ENCODE measurements at regions not wholly inside any gene's neighbourhood (a gene's known extent, or its start where the extent isn't known, plus 50 kb on each side); places are given as distances from the start of the nearest gene placed in this dataset.

DNA sequence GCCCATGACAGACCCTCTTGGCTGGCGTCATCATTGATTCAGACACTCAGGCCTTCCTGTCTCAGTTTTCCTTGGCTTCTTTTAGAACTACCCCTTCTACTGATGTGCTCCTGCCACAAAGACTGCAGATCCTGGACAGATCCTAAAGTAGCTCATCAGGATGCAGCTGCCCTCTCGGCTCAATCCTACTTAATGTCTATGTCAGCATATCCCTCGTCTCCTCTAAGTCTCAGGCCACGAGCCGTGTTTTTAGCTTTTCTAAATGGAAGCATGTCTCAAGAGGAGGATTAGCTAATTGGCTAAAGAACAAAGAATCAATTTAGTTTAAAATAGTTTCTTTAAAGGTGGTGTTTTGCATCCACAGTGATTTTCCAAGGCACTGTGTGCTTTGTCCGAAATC lies 447.7 kb downstream of the STIM2 start:
- no peaks in the 10 kb centered on the region for H3K79me2 ChIP-seq (ENCODE audit: insufficient read depth, low read length)
- H3K27me3 ChIP-seq (ENCODE audit: insufficient read depth, low read length), result no peaks in the 10 kb centered on the region
- H3K36me3 Mint-ChIP-seq (ENCODE audit: low read depth, unreplicated experiment), result peaks cover 2% of the 10 kb centered on the region
- H3K4me3 Mint-ChIP-seq (ENCODE audit: unreplicated experiment), result no peak overlapping the region
- H3K9me3 Mint-ChIP-seq (ENCODE audit: unreplicated experiment), result peaks cover 2% of the 10 kb centered on the region
- H3K27ac ChIP-seq (ENCODE audit: low read depth, low read length), result no peak overlapping the region
- no peaks in the 10 kb centered on the region for H3K36me3 ChIP-seq (ENCODE audit: insufficient read depth, low read length)
- no peaks in the 10 kb centered on the region for H4K20me1 ChIP-seq (ENCODE audit: insufficient read depth, low read length)
- no peak overlapping the region for H3K4me2 ChIP-seq (ENCODE audit: low read length)
- no peaks in the 10 kb centered on the region for H3K27me3 Mint-ChIP-seq (ENCODE audit: low read depth, unreplicated experiment)
- no peak overlapping the region for H3K9ac ChIP-seq (ENCODE audit: low read length)
- TF ChIP-seq, protein P1, sequence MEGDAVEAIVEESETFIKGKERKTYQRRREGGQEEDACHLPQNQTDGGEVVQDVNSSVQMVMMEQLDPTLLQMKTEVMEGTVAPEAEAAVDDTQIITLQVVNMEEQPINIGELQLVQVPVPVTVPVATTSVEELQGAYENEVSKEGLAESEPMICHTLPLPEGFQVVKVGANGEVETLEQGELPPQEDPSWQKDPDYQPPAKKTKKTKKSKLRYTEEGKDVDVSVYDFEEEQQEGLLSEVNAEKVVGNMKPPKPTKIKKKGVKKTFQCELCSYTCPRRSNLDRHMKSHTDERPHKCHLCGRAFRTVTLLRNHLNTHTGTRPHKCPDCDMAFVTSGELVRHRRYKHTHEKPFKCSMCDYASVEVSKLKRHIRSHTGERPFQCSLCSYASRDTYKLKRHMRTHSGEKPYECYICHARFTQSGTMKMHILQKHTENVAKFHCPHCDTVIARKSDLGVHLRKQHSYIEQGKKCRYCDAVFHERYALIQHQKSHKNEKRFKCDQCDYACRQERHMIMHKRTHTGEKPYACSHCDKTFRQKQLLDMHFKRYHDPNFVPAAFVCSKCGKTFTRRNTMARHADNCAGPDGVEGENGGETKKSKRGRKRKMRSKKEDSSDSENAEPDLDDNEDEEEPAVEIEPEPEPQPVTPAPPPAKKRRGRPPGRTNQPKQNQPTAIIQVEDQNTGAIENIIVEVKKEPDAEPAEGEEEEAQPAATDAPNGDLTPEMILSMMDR (IDR thresholded peaks at IDR 0.05; ENCODE audit: insufficient read depth, low read depth, low read length), result no peak
- no peak for TF ChIP-seq EZH2 (IDR thresholded peaks at IDR 0.05; ENCODE audit: insufficient read depth, low read length)
- no peak for FAIRE-seq
- H3K27ac Mint-ChIP-seq (ENCODE audit: unreplicated experiment), result no peak overlapping the region
- no peak for DNase-seq (ENCODE audit: low read depth)
- no peak overlapping the region for H2AFZ ChIP-seq (ENCODE audit: low read depth, low read length)
- no peak overlapping the region for H3K4me3 ChIP-seq (ENCODE audit: insufficient read depth, low read depth, low read length)
- H3K9me3 ChIP-seq (ENCODE audit: insufficient read depth, low read depth, low read length), result no peaks in the 10 kb centered on the region
- no peaks in the 10 kb centered on the region for H3K4me1 Mint-ChIP-seq (ENCODE audit: low read depth, unreplicated experiment)
- no peaks in the 10 kb centered on the region for H3K4me1 ChIP-seq (ENCODE audit: insufficient read depth, low read length)

DNA sequence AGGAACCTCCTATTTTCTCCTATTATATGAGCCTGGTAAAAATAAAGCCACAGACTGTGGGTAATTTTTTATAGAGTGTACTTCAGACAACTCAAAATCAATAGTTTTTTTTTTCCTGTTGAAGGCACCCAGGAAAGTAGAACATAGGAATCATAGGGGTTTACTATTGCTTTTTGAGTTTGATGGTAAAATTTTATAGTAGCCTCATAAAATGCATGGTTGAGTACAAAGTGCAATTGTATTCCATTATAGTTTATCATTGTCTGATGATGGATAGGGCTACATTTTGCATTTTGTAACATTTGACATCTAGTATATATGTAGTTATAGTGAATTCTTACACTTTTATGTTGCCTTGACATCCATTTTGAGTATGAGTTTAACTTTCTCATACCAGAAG lies 455.0 kb downstream of the STIM2 start:
- Histone ChIP-seq H3K36me3 (ENCODE audit: insufficient read depth, low read length) (no peaks in the 10 kb centered on the region), H3K27me3 (ENCODE audit: insufficient read depth, low read length) (no peaks in the 10 kb centered on the region), H3K9ac (ENCODE audit: low read length) (no peak overlapping the region), H2AFZ (ENCODE audit: low read depth, low read length) (no peak overlapping the region), H4K20me1 (ENCODE audit: insufficient read depth, low read length) (no peaks in the 10 kb centered on the region), H3K4me2 (ENCODE audit: low read length) (no peak overlapping the region), H3K4me1 (ENCODE audit: insufficient read depth, low read length) (no peaks in the 10 kb centered on the region), H3K9me3 (ENCODE audit: insufficient read depth, low read depth, low read length) (no peaks in the 10 kb centered on the region), H3K79me2 (ENCODE audit: insufficient read depth, low read length) (no peaks in the 10 kb centered on the region), H3K27ac (ENCODE audit: low read depth, low read length) (no peak overlapping the region), H3K4me3 (ENCODE audit: insufficient read depth, low read depth, low read length) (no peak overlapping the region)
- Mint-ChIP-seq H3K27ac (ENCODE audit: unreplicated experiment) (no peak overlapping the region), H3K4me3 (ENCODE audit: unreplicated experiment) (no peak overlapping the region), H3K27me3 (ENCODE audit: low read depth, unreplicated experiment) (no peaks in the 10 kb centered on the region), H3K36me3 (ENCODE audit: low read depth, unreplicated experiment) (peaks cover 2% of the 10 kb centered on the region), H3K4me1 (ENCODE audit: low read depth, unreplicated experiment) (no peaks in the 10 kb centered on the region), H3K9me3 (ENCODE audit: unreplicated experiment) (peaks cover 2% of the 10 kb centered on the region)
- no peak for FAIRE-seq
- TF ChIP-seq EZH2 (IDR thresholded peaks at IDR 0.05; ENCODE audit: insufficient read depth, low read length), result no peak
- TF ChIP-seq, protein P1 (IDR thresholded peaks at IDR 0.05; ENCODE audit: insufficient read depth, low read depth, low read length), result no peak
- no peak for DNase-seq (ENCODE audit: low read depth)

DNA sequence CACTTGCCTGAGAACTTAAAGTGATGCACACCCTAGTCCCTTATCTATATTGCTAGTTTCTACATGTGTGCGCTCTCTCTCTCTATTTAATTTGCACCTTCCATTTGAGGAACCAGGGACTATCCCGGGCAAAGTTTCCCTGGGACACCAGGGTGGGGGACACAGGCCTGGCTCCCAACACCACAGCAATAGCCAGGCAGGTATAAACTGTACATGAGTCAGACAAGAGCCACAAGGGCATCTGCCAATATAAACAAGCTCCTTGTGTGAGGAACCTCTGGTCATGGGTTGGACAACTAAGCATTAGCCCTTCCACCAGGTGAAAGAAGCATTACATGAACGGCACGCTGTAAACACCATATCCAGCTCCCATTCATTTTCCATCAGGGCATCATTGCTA lies 455.5 kb downstream of the STIM2 start:
- FAIRE-seq (no peak), DNase-seq (ENCODE audit: low read depth) (no peak)
- H3K4me3 Mint-ChIP-seq (ENCODE audit: unreplicated experiment), result no peak overlapping the region
- H3K9me3 Mint-ChIP-seq (ENCODE audit: unreplicated experiment), result peaks cover under 1% of the 10 kb centered on the region
- H3K4me1 Mint-ChIP-seq (ENCODE audit: low read depth, unreplicated experiment), result no peaks in the 10 kb centered on the region
- TF ChIP-seq, protein P1 (IDR thresholded peaks at IDR 0.05; ENCODE audit: insufficient read depth, low read depth, low read length), result no peak
- TF ChIP-seq EZH2 (IDR thresholded peaks at IDR 0.05; ENCODE audit: insufficient read depth, low read length), result no peak
- Histone ChIP-seq H3K36me3 (ENCODE audit: insufficient read depth, low read length) (no peaks in the 10 kb centered on the region), H3K27me3 (ENCODE audit: insufficient read depth, low read length) (no peaks in the 10 kb centered on the region), H2AFZ (ENCODE audit: low read depth, low read length) (no peak overlapping the region), H4K20me1 (ENCODE audit: insufficient read depth, low read length) (no peaks in the 10 kb centered on the region), H3K27ac (ENCODE audit: low read depth, low read length) (no peak overlapping the region), H3K9ac (ENCODE audit: low read length) (no peak overlapping the region), H3K4me3 (ENCODE audit: insufficient read depth, low read depth, low read length) (no peak overlapping the region), H3K79me2 (ENCODE audit: insufficient read depth, low read length) (no peaks in the 10 kb centered on the region), H3K9me3 (ENCODE audit: insufficient read depth, low read depth, low read length) (no peaks in the 10 kb centered on the region), H3K4me2 (ENCODE audit: low read length) (no peak overlapping the region), H3K4me1 (ENCODE audit: insufficient read depth, low read length) (no peaks in the 10 kb centered on the region)
- H3K27me3 Mint-ChIP-seq (ENCODE audit: low read depth, unreplicated experiment), result no peaks in the 10 kb centered on the region
- no peak overlapping the region for H3K27ac Mint-ChIP-seq (ENCODE audit: unreplicated experiment)
- H3K36me3 Mint-ChIP-seq (ENCODE audit: low read depth, unreplicated experiment), result peaks cover 2% of the 10 kb centered on the region

Data from astrocyte (in vitro differentiated cells and primary cell).